ENCODE measurements at regions not wholly inside any gene's neighbourhood (a gene's known extent, or its start where the extent isn't known, plus 50 kb on each side); places are given as distances from the start of the nearest gene placed in this dataset.
"Not testable (repeated sequence)": the region's sequence is repeated elsewhere in the genome, so short reads cannot be mapped to it uniquely, and the experiment has no call there.

DNA sequence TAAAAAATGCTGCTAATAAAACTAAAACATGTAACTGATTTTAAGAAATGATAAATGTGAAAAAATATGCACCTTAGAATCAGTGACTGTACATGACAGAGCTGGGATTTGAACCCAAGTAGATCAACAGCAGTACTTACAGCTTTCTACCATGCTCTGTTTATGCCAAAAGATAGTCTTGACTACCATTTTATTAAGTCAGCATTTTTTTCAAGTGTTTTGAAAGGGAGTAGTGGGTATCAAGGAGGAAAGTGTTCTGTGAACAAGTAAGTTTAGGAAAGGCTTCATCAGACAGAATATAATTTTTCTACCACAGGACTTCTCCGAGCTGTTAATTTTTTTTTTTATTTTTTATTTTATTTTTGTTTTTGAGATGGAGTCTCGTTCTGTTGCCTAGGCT lies 180.4 kb upstream of the GLRA1 start:
- DNase-seq = no peak

DNA sequence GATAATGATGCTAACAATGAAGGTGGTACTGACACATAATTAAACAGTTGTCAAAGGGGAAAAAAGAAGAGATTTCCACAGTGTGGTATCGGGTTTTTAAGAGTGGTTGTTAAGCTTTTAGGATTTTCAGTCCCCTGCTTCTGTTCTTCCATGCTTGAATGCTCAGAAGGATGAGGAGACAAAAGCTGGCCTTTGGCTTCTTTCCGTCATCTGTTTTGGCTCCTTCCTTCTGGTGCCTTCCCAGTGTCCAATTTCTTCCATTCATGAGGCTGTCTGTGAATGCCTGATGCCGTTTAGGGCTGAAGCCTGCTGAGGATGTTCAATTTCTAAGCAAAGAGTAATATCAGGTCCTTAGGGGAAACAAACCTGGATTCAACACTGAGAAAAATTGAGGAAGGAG lies 179.6 kb upstream of the GLRA1 start:
- DNase-seq = no peak

DNA sequence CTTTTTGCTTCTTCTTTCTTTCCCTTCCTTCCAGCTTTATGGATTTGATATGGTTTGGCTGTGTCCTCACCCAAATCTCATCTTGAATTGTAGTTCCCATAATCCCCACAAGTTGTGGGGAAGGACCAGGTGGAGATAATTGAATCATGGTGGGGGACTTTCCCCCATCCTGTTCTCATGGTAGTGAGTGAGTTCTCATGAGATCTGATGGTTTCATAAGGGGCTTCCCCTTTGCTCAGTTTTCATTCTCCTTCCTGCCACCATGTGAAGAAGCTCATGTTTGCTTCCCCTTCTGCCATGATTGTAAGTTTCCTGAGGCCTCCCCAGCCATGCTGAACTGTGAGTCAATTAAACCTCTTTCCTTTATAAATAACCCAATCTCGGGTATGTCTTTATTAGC lies 178.3 kb upstream of the GLRA1 start:
- not testable (repeated sequence) for DNase-seq

DNA sequence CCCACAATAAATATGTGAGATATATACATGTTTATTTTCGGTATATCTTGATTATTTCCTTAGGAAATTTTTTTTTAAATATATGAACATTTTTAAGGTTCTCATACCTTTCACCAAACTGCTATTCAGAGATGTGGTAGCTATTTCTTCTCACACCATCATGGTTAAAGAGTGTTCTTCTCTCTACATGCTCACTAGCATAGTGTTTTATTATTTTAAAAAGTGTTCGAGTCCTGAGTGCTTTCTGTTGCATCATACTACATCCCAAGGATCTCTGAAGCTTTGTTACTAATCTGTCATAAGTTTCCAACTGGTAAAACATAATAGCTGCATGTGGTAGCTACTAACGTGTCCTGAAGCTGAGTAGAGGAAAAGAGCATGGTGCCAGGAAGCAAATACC lies 177.4 kb upstream of the GLRA1 start:
- no peak for DNase-seq

DNA sequence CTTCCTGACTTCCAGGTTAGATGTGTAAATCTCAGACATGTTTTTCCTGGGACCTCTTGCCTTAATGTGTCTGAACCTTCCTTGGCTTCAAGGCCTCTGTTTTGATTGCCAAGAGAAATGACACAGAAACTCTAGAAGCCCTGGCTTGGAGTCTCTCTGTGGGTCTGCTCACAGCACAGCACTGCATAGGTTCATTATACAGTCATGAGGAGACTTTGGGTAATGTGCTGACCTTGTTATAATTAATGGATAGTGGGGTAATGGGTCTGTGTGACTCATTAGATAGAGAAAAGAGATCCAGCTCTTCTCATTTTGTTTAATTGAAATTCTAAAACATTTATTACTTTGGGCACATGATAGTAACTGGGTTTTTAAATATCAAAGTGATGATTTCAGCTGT lies 175.8 kb upstream of the GLRA1 start:
- no peak for DNase-seq

DNA sequence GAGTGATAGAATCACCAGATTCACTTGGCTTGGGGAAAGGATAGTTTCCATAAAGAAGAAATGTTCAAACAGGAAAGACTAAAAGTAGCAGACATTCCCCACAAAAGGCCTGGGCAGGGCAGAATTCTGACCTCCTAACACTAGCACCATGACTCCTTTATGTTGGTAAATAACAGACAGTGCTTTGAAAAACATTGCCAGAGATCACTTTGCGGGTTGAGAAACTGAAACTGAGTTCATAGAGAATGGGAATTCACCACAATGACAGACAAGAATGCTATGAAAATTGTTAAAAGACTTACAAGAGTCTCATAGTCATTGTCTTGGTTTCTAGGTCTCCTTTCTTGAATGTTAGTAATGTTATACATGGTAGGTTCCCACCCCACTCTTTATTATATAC lies 172.5 kb upstream of the GLRA1 start:
- peak; percentile 11 for DNase-seq

DNA sequence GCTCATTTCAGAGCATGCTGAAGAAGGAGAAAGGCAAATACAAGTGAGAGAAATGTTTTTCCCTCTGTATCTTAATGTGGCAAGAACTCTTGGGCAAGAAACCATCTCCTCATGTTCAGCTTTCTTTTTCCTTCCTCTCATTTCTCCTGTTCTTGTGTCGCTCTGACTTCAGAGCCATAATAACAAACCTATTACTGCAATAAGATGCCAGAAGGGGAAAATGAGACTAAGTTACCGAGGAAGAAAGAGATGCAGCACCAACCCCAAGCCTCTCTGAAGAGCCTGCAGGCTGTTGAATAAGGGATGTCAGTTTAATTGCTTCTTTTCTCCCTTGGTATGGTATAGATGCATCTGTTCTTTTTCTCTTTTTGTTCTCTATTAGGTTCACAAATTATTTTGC lies 170.1 kb upstream of the GLRA1 start:
- no peak for DNase-seq

DNA sequence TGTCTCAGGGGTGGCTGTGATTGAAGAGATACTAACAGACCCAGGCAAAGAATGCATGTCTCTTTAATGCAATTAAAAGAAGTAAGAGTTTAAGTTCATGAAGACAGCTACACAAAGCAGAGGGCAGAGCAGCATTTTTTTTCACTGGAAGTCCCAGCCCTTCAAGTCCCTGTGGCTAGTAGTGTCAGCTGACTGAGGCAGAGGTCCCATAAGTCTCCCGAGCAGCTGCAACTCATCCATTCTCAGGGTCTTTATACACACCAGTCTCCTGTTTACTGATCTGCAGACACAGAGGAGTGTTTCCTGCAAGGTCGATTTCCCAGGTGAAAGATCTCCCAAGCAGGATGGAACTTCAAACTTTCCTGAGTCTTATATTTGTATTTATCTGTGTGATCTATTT lies 169.4 kb upstream of the GLRA1 start:
- no peak for DNase-seq

DNA sequence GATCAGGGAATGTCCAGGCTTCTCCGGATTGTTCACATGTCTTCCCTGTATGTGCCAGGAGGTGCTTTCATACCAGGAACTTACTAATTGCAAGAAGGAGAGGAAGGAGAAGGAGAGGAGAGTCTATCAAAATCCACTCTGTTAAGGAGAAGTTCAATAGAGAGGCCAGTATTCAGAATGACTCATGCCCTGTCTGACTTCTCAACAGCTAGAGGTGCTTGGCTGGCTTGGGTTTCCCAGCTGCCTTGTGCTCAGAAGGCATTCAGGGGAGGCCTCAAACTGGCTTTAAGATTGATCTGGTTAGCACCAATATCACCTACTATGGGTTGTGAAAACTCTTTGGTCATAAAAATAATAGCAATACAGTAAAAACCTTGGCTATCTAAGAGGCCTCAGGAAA lies 167.9 kb upstream of the GLRA1 start:
- DNase-seq = no peak

DNA sequence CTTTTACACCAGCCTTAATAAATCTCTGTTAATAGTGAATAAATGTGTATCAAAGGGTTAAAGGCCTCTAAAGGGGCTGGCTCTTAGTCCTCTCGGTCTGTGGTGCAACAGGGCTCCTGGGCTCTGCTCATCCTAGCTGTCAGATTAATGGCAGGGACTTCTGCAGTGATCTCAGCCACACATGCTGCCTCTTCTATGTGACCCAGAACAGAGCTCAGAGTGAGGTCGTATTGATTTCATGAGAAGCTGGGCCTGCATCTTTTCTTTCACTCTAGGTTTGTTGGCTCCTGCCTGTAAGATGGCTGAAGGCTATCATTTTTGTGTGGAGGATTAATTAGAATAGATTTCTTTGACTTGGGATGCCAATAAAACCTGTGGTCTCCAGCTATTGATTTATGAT lies 165.0 kb upstream of the GLRA1 start:
- DNase-seq = no peak

DNA sequence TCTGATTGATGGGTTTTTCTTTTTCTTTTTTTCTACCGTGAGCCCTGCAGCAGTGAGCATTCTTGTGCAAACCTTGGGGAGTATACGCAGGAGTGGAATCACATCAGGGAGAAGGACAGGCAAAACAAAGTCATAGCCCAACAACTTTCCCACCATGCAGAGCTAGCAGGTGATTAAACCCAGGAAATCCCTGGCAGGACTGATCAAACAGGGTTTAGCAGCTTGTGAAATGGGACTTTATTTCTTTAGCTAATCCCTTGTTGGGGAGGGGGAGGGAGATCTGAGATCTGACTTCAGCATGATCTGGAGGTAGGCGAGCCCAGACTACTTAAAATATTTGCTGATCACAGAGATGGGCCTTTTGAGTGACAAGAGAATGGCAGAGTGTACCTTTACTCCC lies 162.0 kb upstream of the GLRA1 start:
- DNase-seq = no peak

DNA sequence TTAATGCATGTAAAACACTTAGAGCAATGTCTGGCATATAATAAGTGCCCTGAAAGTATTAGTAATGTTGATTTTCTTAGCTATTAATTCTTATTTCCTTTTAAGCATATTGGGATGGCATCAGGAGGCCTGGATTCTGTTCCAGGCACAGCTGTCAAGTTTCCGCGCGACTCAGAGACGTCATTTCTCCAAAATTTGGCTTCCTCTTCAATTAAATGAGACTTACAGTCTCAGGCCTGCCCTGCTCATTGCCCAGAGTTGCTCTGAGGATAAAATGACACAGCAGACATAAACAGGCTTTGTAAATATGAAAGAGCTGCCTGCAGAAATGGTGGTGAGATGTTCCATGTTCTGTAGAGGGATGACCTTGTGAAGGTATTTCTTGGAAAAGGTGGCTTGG lies 159.8 kb upstream of the GLRA1 start:
- DNase-seq = no peak

DNA sequence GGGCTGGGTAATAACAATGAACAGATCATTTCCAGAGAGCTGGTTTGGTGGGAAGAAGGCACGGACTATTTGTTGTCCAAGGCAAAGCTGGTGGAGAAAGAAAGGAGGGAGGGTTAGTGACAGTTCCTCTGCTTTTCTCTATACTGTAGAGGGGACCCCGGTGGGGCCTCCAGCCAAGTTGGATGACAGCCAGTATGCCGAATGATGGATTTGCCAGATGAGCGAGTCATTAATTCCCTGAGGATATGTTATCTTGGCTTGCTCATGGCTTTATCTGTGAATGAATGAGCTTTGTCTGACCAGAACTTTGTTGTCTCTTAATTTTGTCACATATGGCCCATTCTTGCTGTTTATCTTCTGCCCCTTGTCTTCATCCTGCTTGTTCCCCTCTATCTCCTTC lies 158.6 kb upstream of the GLRA1 start:
- DNase-seq = no peak

DNA sequence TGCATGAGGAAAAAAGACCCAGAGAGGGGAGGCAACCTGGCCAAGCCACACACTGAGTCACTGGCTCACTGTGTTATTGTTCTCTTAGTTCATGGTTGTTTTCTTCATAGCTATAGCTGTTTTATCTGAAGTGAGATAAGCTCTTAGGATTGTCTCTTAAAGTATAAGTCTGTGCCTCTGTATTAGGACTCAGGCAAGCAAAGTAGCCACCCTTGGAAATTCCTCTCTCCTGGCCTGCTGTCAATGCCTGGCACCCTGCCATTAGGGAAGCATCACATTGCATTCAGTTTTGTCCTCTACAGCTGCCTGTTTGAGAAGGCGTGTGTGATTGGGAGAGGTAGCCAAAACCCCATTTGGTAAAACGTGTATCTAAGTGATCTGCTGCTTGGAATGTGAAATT lies 147.4 kb upstream of the GLRA1 start:
- no peak for DNase-seq

DNA sequence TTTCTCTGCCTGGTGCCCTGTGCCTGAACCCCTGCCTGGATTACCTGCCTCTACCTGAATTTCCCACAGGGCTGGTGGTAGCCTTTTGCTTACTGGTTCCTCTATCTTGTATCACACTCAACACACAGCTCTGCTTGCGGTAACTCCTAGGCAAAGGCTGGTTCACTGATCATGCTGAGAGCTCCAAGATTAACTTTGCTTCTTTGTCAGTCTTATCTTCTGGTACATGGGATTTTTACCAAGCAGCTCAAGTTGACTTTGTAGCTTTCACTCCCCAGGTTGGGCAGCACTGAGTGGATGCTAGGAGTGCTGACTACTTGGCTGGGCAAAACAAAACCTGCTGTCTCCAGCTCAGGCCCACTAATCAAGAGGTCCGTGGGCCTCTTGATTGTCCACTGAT lies 145.9 kb upstream of the GLRA1 start:
- DNase-seq = no peak

DNA sequence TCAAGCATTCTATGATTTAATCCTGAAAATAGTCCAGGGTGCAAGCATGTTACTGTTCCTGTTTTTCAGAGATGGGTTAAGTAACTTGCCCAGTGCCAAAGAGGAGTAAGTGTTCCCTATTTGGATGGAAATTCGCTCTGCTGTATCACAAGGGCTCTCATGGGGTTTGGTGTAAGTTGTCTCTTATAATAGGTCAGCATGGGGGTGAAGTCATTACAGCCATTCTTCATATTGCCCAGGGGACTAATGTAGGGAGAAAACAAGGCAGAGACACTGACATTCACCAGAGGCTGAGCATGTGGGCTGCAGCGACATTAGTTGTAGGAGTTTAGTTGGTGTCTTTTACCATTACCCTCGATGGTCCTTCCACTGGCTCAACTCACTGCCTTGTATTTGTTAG lies 142.1 kb upstream of the GLRA1 start:
- DNase-seq = no peak

DNA sequence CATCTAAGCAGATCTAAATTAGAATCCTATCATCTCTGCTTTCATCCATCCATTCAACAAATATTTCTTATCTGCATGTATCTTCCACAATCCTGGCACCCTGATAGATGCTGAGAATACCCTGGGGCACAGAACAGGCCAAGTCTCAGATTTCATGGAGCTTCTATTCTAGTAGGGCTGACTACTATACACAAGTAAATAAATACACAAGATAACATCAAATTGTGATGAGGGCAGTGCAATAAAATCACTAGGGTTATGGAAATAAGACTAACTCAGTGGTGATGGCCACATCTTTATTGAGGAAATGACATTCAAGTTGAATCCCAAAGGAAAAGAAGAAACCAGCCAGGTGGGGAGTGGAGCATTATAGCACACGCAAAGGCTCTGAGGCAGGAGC lies 138.4 kb upstream of the GLRA1 start:
- no peak for DNase-seq

DNA sequence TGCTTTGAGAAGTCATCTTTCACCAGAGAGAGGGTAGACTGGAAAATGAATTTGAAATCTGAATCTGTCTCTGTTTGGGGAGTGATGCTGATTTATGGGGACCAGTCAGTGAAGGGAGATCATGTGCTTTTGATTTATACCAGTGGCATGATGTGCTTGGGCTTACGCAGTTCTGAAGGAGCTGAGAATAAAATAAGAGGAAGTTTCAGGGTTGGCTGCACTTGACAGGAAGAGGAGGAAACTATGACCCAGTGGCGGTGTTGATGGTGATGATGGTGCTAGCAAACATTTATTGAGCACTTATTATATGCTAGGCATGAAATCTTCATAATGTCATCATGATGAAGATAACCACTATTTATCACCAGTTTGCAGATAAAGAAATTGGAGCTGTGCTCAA lies 136.4 kb upstream of the GLRA1 start:
- DNase-seq = no peak

DNA sequence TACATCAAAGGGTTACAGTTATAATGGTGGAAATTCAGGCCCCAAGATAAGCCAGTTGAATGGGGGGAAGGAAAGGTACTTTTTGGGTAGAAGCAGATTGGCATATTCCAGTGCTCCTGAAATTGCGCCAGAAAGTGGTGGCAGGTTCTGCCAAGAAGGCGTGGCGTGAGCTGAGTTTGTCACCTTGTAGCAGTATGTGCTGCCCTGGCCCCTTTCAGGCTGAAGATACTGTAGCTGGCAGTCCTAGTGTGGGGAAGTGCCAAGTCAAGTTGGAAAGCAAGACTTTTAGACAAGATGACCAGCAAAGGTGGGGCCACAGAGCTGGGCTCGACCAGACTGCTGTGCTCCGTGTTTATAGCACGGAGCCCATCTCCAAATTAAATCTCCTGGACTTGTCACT lies 133.6 kb upstream of the GLRA1 start:
- DNase-seq = no peak

DNA sequence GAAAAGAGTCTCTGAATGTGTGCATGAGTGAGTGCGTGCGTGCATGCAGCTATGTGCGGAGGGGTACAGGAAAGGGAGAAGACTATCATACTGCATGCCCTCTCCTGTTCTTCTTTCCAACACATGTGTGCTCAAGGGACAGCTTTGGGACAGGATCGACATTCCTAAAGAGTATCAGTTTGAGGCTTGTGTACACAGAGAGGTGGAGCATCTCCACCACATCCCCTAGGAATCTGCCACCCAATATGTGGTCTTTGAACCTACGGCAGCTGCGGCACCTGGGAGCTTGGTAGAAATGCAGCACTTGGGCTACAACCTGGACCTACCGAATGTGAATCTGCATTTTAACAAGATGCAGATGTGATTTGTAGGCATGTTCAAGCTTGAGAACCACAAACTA lies 132.3 kb upstream of the GLRA1 start:
- no peak for DNase-seq

DNA sequence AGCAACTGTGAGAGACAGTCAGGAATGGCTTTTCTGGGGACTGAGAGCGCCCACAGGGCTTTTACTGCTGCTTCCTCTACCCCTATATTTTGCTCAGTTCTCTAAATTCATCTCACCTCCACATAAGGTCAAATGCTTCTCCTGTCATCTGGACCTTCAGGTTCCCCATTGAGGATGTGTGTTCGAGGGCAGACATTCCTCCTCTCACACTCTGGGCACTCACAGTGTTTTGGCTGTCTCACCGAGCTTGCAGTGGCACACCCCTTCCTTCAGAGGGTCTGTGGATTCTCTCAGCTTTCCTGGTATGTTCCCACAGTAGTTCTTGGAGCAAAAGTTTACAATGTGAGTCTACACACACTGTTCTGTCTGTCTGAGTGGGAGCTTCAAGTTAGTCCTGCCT lies 127.8 kb upstream of the GLRA1 start:
- DNase-seq = no peak

DNA sequence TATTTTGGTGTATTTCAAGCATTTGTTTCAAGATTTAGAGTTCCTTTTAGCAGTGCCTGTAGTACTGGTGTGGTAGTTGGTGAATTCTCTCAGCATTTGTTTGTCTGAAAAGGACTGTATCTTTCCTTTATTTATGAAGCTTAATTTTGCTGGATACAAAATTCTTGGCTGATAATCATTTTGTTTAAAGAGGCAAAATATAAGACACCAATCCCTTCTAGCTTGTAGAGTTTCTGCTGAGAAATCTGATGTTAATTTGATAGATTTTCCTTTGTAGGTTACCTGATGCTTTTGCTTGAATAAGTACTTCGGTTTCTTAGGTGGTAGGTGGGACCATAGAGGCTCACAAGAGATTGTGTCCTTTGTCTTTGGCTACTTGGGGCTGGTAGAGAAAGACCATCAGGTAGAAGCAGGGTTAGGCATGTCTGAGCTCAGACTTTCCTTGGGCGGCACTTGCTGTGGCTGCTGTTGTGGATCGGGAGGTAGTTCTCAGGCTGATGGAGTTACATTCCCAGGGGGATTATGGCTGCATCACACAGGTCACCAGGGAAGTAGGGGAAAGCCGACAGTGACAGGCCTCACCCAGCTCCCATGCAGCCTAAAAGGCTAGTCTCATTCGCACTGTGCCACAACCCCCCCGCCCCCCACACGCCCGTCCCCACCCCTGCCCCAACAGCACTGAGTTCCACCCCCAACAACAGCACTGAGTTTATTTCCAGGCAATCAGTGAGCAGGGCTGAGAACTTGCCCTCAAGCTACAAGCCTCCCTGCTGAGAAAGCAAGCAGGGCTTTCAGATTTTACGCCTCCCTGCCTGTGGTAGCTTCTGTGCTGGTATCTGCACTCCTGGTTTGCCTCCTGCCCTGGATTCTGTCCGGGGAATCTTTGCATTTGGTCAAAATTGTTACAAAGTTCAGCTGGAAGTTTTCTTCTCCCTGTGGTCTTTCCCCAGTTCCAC lies 127.1 kb upstream of the GLRA1 start:
- DNase-seq = no peak

DNA sequence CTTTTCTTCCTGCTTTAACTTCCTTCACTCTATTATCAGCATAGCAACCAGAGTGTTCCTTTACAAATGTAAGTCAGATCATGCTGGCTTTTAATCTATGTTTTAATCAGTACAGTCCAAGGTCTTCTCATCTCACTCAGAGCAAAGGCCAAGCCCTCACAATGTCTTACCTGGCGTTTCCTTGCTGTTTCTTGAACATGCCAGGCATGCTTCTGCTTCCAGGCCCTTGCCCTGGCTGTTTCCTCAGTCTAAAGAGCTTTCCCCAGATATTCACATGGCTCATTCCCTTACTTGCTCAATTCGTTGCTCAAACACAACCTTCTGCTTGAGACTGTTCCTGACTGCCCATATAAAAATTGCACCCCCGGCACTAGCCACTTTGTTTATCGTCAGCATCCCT lies 121.7 kb upstream of the GLRA1 start:
- DNase-seq = no peak

DNA sequence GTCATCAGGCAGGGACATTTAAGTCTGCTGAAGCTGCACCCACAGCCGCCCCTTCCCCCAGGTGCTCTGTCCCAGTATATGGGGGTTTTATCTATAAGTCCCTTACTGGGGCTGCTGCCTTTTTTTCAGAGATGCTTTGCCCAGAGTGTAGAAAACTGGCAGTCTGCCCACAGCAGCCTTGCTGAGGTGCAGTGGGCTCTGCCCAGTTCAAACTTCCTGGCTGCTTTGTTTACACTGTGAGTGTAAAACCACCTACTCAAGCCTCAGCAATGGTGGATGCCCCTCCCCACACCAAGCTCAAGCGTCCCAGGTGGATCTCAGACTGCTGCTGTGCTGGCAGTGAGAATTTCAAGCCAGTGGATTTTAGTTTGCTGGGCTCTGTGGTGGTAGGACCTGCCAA lies 114.2 kb upstream of the GLRA1 start:
- peak; percentile 42 for DNase-seq

DNA sequence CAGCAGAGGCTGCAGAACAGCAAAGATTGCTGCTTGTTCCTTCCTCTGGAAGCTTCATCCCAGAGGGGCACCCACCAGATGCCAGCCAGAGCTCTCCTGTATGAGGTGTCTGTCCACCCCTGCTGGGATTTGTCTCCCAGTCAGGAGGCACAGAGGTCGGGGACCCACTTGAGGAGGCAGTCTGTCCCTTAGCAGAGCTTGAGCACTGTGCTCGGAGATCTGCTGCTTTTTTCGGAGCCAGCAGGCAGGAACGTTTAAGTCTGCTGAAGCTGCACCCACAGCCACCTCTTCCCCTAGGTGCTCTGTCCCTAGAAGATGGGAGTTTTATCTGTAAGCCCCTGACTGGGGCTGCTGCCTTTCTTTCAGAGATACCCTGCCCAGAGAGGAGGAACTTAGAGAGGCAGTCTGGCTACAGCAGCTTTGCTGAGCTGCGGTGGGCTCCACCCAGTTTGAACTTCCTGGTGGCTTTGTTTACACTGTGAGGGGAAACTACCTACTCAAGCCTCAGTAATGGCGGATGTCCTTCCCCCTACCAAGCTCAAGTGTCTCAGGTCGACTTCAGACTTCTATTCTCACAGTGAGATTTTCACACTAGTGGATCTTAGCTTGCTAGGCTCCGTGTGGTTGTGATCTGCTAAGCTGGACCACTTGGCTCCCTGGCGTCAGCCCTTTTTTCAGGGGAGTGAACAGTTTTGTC lies 101.8 kb upstream of the GLRA1 start:
- DNase-seq = peak; percentile 70
